GM18861 (cell line): ENCODE measurements at regions not wholly inside any gene's neighbourhood (a gene's known extent, or its start where the extent isn't known, plus 50 kb on each side); places are given as distances from the start of the nearest gene placed in this dataset.

Experiments
- ATAC-seq: cut with Tn5 transposase; IDR thresholded peaks from one replicate; pipeline ENCODE4 v1.9.1; 2021; ENCODE audit not compliant: unreplicated experiment

DNA sequence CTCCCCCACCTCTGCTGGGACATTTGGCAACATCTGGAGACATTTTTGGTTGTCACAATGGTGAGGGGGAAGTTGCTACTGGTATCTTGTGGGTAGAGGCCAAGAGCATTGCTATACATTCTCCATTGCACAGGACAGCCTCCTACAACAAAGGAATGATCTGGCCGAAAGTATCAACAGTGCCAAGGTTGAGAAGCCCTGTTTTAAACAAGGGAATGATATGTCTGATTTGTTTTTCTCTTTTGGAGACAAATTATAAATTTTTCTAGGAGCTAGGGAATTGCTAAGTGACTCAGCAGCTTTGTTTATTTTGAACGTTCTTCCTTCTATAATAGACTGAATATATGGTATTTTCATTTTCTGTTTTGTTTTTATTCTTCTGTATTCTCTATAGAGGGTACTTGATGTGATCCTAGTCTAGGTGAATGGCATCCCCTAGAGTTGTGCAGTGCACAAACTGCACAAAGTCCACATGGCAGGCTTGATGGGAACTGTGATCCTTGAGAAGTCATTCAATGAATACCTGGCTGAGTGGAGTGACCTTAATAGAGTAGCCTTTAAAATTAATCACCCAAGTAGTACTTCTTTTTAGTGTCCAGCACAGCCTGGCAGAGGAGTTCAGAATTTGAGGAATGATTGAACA, 288.6 kb upstream of the USP24 start:
- ATAC-seq, result no peak

DNA sequence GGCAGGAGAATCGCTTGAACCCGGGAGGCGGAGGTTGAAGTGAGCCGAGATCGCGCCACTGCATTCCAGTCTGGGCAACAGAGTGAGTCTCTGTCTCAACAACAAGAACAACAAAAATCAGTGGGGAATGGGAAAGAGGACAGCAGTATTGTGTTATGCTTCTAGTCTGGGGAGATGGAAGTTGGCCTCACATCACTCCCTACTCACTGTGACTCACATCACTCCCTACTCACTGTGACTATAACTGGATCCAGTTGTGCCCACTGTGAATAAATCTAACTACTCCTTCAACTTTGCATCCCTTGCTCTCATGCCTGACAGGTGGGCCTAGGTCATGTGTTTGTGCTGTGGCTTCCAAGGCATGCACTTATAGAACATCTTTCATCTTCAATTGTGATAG, 285.4 kb upstream of the USP24 start:
- ATAC-seq, result no peak

DNA sequence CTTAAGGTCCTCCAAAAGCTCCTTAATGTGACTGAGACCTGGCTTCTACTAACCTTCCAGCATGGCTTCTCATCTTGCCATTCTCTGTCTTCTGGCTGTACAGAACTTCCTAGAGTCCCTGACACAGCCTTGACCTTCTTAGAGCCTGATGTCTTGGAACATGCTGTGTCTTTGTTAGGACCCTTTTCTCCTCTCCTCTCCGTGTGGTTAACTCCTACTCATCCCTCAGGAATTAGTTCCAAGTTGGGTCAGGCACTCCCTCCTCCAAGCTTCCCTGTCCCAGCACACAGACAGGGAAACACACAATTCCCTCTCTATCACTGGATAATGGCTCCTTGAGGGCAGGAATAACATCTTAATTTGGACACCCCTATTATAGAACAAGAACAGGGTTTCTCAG, 275.4 kb upstream of the USP24 start:
- no peak for ATAC-seq

DNA sequence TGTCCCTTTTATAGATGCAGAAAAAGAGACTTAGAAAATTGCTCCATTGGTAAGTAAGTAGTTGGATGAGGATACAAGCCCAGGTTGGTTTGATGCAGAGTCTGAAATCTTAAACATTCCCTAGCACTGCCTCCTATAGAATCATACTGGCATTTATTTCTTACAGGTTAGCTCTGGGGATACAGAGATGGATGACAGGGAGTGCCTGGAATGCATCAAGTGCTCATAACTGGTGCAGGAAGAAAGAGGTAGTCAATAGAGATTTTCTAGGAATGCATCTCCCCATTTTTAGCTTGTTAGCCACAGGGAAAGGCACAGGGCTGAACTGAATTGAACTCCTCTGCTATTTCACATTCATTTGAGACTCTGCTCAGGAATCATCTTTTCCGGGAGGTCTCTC, 269.0 kb upstream of the USP24 start:
- no peak for ATAC-seq

DNA sequence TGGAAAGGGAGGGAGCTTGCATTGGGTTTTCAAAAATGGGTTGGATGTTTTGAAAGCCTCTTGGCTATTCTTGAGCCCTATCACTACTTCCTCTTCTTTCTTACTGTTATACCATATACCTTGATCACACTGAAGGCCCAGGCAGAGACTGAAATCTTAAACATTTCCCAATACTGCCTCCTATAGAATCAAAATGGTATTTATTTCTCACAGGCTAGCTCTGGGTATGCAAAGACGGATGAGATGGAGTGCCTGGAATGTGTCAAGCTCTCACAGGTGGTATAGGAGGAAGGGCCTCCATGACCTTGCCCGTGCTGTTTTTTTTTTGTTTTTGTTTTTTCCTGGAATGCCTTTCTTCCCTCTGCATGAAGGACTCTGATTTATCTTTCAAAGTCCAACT, 268.4 kb upstream of the USP24 start:
- ATAC-seq, result no peak

DNA sequence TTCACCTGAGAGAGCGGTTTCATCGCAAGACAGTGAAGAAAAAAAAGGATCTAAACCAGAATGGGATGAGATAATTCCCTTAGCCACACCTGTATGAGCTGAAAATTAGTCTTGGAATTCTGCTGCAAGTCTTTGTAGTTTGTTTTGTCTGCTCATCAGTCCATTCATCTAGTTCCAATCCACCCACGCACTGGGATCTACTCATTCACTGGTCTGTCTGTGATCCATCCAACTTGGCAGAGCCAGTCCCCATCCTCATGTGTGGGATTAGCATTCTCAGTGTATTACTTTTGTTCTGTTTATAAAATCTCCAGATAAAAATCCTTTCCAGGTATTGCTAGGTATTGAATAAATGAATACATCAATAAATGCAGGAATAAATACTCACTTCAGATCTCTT, 266.5 kb upstream of the USP24 start:
- ATAC-seq, result no peak

DNA sequence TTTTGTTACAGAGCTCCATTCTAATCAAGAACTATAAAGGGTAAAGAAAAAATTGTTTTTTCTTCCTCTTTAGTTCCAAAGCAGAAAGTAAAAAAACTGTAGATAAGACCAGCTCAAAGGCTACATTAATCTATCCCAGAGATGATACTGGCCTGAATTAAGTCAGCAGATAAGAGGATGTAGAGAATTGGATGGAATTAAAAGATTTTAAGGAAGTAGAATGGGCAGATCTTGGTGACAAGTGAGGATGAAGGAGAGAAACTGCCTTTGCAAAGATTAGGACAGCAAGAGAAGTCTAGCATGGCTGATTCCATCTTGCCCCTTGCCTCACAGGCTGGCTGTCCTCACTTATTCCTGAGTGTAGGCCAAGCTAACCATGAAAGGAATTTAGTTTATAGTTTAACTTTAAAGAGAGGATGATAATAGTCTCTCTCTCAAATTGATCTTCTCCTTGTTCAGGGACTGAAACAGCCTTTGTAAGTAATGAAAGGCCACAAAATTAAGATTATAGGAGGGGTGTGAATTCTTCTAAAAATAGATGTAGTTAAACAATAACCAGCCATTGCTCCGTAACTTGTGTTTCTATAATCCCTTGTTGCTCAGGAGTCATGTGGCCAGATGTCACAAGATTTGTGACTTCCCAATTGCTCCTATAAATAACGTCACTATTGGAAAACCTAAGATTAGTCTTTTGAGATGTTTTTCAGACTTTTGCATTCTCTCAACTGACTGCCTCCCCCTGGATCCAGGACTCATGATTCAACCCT, 265.0 kb upstream of the USP24 start:
- no peak for ATAC-seq

DNA sequence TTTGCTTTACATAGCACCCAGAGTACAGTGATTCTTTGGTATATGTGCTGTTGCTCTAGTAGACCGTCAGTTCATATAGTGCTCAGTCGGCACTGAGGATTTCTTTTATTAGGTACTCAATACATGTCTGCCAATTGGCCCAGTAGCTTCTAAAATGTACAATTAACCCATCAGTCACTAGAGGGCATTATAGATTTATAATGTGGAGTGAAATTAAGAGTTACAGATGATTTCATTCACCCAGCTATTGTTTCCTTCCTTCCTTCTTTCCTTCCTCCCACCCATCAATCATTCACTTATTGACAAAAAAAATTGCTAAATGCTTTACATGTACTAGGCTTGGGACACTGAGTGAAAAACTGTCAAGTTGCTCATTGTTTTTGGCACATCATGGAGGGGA, 263.6 kb upstream of the USP24 start:
- ATAC-seq, result no peak

DNA sequence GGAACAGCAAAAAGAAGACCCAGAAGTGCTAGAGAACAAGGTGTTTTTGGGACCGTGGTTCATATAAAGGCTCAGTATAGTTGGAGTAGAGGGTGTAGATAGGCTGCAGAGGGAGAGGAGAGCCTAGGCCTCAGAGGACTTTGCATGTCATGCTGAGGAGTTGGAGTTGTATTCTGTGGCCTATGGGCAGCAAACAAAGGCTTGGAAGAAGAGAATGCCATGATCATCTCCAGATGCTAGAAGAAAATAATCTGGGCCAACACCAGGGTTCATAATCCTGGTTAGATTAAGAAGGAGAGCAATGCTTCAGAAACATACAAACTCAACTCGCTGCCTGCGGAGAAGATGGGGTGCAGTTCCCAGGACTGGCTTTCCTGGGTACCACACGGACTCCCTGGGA, 262.8 kb upstream of the USP24 start:
- ATAC-seq, result no peak

DNA sequence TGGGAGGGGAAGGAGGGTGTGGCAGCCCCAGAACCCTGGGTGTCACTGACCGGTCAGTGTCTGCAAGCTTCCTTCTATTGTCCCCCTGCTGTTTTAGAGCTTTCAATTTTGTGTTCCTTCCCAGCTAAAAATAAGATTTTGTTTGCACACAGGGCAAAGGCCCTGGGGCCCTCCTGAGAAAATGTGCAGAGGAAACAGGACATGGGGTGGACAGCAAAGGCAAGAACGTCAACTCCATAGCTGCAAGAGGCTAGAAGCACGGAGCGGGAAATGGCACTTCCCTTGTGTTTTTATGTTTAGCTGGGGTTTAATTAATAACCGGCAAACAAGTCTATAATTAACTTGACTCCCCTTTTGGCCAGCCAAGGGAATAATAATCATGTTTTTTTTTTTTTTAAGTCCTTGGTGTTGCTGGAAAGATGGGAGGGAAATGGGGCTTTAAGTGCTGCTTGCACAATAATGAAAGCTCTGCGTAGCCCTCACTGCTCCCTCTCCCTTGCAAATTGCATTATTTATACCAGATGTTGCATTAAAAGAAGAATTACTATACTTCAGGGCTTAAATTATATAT, 261.4 kb upstream of the USP24 start:
- ATAC-seq, result no peak

DNA sequence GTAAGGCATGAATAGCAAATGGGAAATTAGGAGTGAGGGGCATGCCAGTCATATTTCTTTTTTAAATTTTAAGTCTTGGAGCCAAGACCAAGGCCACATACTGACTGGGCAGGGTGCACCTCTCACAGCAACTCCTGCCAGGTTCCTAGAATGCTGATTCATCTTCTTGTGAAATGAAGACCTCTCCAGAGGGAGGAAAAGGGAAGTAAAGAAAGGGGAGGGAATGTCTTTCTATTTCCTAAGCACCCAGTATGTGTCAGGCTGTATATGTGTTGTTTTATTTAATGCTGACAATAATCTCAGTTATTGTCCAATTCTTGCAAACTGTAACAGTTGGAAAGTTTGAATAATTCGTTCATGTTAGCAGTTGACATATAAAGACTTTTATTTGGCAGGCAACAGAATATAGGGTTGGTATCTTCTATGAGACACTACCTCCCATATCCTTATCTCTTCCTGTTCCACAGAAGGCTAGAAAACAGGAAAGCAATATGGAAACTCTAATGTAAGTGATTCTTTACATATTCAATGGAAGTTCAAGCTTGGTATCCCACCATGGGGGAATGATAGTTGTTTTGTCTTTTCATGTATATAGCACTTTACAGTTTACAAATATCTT, 259.1 kb upstream of the USP24 start:
- no peak for ATAC-seq

DNA sequence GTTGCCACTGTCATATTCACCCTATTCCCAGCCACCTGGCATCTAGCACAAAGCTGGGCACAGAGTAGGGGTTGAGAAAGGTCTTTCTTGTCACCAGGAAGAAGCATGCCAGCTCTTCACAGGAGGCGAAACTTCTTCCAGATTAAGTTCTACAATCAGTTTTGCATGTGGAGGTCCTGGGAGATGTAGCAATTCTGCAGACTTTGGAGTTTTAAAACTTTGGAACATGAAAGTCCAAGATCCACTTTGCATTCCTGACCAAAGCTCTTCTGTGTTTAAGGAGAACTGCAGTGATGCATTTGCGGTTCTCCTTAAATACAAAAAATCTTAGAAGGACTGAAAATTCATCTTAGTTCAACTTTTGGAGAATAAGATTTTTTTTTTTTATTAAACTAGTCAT, 258.5 kb upstream of the USP24 start:
- ATAC-seq, result no peak

DNA sequence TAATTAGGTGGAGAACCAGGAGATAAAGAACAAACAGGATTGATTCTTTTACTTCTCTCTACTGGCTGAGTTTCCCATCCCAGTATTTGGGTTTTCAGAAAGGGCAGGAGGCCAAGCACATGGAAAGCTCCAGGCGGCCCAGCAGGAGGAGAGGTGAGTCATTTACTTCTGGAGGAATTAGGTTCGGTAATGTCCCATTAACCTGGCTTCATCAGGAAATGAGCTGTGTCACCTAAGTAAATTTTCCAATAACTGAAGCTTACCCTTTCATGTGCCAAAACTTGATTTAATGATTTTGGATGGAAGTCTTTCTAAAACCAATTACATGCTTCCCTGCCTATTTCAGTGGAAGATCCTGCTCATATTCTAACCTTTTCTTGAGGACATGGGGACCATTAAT, 257.6 kb upstream of the USP24 start:
- ATAC-seq, result no peak

DNA sequence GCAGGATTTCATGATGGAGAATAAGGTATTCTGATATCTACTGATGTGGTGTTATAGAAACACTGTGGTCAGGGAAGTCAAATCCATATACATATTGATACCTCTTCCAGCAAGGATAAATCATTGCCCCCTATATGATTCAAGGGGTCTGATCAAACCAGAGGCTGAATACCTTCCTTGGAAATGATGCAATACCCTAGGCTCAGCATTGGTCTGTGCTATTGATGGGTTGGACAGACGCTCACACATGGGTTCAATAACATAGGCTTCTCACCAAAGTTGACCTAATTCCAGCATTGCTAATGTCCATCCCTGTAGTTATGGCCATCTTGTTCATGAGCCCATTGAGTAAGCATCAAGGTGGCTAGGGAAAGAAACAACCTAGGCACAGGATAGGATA, 257.0 kb upstream of the USP24 start:
- ATAC-seq, result no peak

DNA sequence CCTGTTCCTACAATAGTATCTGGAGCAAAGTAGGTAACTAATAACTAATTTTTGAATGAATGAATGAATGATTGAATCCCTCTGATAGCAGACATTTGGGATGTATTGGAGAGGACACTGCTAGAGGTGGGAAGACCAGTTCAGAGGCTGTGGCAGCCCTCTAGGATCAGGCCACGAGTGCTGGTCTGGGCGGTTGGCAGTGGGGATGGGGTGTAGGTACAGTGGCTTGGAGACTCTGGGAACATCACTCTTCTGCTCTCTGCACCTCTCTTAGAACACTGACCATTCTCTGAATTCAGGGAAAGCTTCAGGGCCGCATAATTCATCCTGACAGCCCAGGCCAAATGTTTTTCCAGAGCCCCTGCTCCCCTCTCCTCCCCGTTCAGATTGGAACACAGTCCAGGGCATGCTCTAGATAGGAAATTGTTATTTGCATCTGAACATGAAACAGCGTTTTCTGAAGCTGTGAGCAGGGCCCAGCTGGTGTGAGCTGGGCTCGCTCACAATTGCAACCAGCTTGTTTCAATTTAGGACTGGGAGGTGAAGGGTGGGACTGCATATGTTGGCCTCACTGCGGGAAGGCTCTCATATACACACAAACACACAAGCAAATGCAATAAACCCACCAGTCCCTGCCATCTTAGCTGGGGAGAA, 253.1 kb upstream of the USP24 start:
- ATAC-seq, result no peak

DNA sequence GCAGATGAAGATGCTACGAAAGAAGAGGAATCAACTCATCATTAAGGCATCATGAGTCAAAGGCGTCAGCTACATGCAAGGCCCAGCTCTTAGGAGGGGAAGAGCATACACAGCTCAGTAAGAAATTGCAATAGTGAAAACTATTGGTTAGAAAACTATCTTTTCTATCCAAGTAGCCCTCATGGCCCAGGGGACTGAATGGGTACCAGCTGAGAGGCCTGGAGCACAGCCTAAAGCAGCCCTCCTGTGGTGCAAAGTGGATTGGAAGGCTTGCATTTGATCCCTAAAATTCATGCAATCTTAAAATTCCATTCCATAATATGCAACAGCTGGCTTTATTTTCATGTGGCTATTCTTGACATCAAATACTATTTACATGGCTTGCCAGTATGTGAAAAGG, 251.8 kb upstream of the USP24 start:
- ATAC-seq, result no peak

DNA sequence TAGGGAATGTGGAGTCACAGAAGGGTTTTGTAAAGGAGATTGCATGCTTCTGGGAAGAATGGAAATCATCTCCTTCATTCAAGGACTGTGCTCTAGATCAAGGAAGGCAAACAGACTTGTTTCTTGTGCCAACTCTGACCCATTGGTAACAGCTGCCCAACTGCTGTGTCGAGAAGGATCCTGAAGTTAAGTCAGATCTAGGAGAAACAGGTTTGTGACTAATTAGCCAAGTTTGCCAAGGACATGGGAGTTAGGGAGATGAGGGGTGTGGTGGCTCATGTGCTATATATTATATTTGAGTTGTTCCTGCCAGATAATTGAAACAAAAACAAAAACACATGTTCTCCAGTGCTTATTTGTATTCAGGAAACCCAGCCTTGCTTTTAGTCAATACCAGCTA, 251.2 kb upstream of the USP24 start:
- no peak for ATAC-seq

DNA sequence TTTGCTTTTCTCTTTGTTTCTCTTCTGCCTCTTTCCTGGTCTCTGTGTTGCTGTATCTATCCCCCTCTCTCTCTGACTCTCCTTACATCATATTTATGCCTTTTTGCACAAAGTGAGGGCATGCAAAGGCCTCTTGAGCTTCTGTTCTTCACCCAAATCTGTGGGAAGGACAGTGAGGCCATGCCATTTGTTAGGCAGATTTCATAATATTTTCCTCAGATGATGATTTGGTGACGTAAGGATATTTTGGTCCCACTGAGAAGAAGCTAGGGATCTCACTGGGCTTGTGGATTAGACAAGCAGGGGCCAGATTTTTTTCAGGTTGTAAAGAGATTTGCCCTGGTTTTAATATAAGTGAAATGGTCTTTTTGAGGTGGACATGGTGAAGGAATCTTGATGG, 249.4 kb upstream of the USP24 start:
- ATAC-seq, result no peak

DNA sequence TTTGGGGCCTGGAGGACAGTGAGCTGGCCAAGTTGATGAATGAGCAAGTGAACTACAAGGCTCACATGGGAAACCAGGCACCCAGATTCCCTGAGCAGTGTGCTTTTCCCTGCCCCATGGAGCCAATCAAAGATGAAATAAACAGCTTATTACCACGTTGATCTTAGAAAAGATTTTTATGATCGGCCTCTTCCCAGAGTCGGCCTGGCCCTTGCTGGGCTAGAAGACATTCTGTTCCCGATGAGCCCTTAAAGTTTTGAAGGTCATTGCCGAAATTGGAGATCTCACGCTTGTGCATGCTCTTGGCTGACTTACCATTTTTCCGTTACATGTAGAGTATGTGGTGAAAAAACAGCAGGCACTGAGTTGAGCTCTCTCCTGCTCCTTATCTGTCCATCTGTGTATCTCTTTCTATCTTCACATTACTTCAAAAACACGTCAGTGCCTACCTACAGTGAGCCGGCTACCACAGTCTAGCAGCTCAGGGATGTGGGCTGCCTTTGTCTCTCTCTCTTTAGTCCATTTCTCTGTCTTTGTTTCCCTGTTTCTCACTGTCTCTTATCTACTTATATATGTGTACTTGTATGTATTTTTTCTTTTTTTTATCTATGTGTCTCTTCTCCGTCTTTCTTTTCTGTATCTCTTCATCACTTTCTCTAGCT, 248.8 kb upstream of the USP24 start:
- ATAC-seq, result no peak

DNA sequence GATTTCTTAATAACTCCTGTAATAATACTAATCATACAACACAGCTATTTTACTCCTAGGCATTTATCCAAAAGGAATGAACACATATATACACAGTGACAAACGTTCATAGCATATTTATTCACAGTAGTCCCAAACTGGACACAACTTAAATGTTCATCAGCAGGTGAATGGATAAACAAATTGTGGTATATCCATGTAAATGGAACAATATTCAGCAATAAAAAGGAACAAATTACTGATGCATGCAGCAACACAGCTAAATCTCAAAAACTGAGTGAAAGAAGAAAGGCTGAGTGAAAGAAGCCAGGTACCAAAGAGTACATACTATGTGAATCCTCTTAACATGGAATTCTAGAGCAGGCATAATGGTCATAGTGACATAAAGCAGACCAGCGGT, 242.7 kb upstream of the USP24 start:
- no peak for ATAC-seq

DNA sequence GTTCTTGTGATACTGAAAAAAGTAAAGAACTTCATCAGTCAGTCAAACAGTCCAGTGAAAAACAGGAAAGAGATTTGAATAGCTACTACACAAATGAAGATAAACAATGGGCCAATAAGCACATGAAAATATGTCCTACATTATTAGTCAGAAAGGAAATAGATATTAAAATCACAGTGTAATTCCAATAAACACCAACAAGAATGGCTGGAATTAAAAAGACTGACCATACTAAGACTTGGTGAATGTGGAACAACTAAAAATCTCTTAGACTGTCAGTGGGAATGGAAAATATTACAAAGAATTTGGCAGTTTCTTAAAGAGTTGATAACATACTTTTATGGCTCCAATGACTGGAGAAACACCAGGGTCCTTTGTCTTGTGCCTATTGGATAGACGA, 241.8 kb upstream of the USP24 start:
- ATAC-seq, result no peak
